Duodenal mucosa (tissue), 2 donors: ENCODE measurements at regions not wholly inside any gene's neighbourhood (a gene's known extent, or its start where the extent isn't known, plus 50 kb on each side); places are given as distances from the start of the nearest gene placed in this dataset.
A peak's percentile ranks its signal among the peaks of the same experiment; 100 is the strongest.

Source experiments
- H3K27ac ChIP-seq: one replicate; pipeline ENCODE4 v1.7.0; 2013; ENCODE audit warnings: low read depth, low read length
- H3K27me3 ChIP-seq, 2 donors: one replicate each; pipeline ENCODE4 v1.7.0; 2013; ENCODE audit warnings: low read length in 2 of 2, control low read depth in 1 of 2; ENCODE audit not compliant: insufficient read depth in 2 of 2, control insufficient read depth in 1 of 2
- H3K36me3 ChIP-seq, 2 donors: one replicate each; pipeline ENCODE4 v1.7.0; 2013; ENCODE audit warnings: low read length in 2 of 2, control low read depth in 1 of 2; ENCODE audit not compliant: insufficient read depth in 2 of 2, control insufficient read depth in 1 of 2
- H3K4me1 ChIP-seq, 2 donors: one replicate each; pipeline ENCODE4 v1.7.0; 2013; ENCODE audit warnings: low read length in 2 of 2, control low read depth in 1 of 2; ENCODE audit not compliant: insufficient read depth in 2 of 2, control insufficient read depth in 1 of 2
- H3K4me3 ChIP-seq, 2 donors: one replicate each; pipeline ENCODE4 v1.7.0; 2013; ENCODE audit warnings: low read length in 2 of 2, low read depth in 1 of 2
- H3K9ac ChIP-seq, 2 donors: one replicate each; pipeline ENCODE4 v1.7.0; 2013; ENCODE audit warnings: low read length in 2 of 2, low read depth in 1 of 2
- H3K9me3 ChIP-seq, 2 donors: one replicate each; pipeline ENCODE4 v1.7.0; 2013; ENCODE audit warnings: low read length in 2 of 2, control low read depth in 1 of 2; ENCODE audit not compliant: control insufficient read depth in 1 of 2

DNA sequence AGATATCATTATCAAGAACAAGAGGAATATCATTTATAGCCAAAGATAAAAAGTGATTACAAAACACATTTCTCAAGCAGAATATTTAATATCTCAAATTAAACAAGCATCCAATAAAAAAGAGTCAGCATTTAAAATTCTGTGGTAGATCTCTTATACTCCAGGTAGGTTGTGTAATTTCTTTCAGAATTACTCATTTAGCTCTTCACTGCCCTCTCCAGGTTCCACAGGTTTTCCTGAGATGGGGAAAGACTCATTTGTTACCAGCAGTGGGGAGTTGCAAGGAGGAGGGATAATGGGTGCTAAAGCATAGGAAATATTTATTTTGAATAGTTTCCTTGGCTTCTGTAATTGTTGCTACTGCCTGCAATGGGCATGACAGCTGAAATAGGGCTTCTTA, 83.1 kb upstream of the RASGRP1 start:
- H3K4me1 ChIP-seq: peaks cover 7 to 9% of the 10 kb centered on the region in 2 donors
- no peaks in the 10 kb centered on the region for H3K27me3 ChIP-seq
- H3K9me3 ChIP-seq: no peaks in the 10 kb centered on the region
- no peak overlapping the region for H3K4me3 ChIP-seq
- H3K9ac ChIP-seq: no peak overlapping the region
- H3K27ac ChIP-seq: no peak overlapping the region
- H3K36me3 ChIP-seq: no peaks in the 10 kb centered on the region

DNA sequence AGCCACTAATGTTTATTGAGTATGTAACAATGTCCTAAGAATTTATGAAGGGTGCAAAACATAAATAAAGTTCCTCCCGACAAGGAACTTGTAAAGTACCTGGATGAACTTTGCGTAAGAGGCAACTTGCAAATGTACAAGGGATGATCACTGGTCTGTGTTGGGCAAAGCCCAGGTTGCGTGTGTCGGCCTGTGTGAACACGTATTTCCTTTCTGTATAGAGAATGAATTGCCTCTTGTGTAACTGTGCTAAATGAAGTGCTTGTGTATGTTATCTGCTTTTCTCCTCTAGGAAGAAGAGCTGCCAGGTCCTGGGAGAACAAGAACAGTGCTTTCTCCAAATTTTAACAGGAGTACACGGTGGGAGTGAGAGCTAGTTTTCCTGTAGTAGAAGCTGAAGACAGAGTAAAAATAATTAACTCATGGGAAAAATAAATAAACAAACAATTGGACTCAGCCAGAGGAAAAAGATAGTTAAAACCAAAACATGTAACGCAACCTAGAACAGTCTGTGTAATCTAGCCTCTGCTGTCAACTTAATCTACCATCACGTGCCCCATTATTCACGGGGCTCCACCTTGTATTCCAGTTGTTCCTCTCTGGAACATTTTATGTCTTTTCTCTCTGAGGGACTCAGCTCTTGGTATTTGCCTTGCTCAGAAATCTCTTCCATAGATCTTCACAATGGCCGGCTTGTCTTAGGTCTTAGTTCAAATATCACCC, 83.7 kb upstream of the RASGRP1 start:
- no peaks in the 10 kb centered on the region for H3K36me3 ChIP-seq
- no peak overlapping the region for H3K9ac ChIP-seq
- no peak overlapping the region for H3K27ac ChIP-seq
- no peak overlapping the region for H3K4me3 ChIP-seq
- no peaks in the 10 kb centered on the region for H3K27me3 ChIP-seq
- peaks cover 7 to 10% of the 10 kb centered on the region in 2 donors for H3K4me1 ChIP-seq
- H3K9me3 ChIP-seq: no peaks in the 10 kb centered on the region

DNA sequence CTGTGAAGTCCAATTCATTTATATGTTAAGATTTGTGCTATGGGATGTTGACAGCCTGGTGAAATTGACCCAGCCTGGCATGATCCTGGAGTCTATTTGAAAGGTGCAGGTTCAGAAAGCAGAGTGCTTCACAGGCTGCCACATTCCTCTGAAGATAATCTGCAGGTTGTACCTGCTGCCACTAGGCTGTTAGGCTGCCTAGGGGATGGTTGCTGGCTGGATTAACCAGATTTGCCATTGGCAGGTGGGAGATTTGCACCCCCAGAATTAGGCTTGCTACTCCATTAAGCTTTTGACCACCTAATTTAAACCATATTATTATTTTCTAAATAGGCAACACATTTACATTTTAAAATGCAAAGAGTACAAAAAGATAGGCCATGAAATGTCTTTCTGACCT, 85.8 kb upstream of the RASGRP1 start:
- Histone ChIP-seq H3K4me3 (no peak overlapping the region), H3K36me3 (no peaks in the 10 kb centered on the region), H3K27me3 (no peaks in the 10 kb centered on the region), H3K4me1 (peaks cover 7 to 10% of the 10 kb centered on the region in 2 donors), H3K27ac (no peak overlapping the region), H3K9ac (no peak overlapping the region), H3K9me3 (no peaks in the 10 kb centered on the region)

DNA sequence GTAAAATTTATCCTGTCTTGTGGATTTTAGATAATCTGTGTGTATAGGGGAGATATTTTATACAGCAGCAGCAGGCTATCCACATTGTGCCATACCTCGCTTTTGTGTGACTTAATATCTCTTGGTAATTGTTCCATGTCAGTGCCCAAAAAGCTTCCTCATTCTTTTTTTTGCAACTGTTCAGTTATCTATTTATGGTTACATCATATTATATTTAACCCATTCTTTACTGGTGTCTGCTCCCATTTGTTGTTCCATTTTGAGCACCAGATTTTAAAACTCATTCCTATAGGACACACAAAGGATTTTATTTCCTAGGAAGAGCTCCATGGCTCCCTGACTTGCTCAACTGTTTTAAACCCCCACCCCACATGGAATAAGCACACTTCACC, 86.3 kb upstream of the RASGRP1 start:
- H3K4me1 ChIP-seq: peaks cover 7 to 10% of the 10 kb centered on the region in 2 donors
- no peak overlapping the region for H3K4me3 ChIP-seq
- no peaks in the 10 kb centered on the region for H3K36me3 ChIP-seq
- H3K9ac ChIP-seq: no peak overlapping the region
- no peaks in the 10 kb centered on the region for H3K27me3 ChIP-seq
- no peaks in the 10 kb centered on the region for H3K9me3 ChIP-seq
- H3K27ac ChIP-seq: no peak overlapping the region

DNA sequence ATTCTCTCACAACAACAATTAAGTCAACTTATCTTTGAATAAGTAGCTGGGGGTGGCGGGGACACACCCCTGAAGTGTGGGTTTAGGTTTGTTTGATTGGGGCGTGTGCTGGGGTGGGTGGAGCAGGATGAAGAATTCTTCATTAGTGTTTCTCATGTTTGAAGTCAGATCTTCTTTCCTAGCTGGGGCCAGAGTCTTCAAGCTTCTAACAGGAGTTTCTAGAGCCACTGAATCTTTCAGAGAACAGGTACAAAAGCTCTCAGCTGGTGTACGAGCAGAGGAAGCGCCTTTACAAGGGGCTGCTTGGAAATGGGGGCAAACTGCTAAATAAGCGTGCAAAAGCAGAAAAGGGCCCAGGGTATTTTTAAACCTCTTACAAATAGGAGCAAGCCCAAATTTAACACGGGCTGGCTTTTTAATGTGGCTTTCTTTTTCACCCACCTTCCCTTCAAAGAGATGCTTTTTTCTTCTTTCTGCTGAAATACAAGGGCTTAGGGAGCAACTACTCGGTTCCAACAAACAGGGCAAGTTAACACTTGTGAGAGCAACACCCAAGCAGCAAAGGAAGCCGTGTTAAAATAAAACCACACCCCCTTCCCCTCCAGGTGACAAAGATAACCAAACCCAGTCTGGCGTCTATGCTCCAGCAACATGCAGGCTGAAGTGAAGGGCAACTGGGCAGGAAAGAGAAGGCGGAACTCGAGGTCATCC, 86.9 kb upstream of the RASGRP1 start:
- Histone ChIP-seq H3K9me3 (no peaks in the 10 kb centered on the region), H3K4me3 (peak overlapping the region in 1 of 2 donors; percentile 1), H3K27ac (no peak overlapping the region), H3K9ac (no peak overlapping the region), H3K36me3 (no peaks in the 10 kb centered on the region), H3K4me1 (peaks cover 7 to 10% of the 10 kb centered on the region in 2 donors), H3K27me3 (no peaks in the 10 kb centered on the region)

DNA sequence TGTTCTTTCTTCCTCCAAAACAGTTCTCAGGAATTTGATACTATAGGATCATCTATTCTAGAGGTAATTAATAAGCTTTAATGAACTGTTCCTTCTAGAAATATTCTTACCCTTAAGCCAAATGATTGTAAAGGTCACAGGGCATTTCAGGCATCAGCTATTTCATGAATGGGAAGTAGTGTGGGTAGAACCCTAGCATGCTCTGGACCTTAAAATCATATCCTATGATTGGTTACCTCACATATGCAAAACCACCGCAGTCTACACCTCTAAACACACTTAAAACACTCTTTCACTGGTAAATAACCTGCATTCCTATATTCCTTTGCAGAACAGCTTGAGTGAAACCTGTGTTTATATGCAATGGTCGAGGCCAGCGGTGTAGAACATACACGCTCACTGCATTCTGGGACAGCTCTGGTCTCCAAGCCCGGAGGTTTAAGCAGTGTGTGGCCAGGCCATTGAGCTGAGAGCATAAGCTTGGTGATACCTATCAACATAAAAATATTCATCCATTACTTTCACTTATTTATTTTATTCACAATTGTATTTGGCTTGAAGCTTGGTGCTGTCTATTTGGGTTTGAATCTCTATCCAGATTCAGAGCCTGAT, 87.7 kb upstream of the RASGRP1 start:
- Histone ChIP-seq H3K9me3 (no peaks in the 10 kb centered on the region), H3K9ac (no peak overlapping the region), H3K4me1 (peaks cover 7 to 10% of the 10 kb centered on the region in 2 donors), H3K27me3 (no peaks in the 10 kb centered on the region), H3K36me3 (no peaks in the 10 kb centered on the region), H3K27ac (no peak overlapping the region), H3K4me3 (peak overlapping the region in 1 of 2 donors; percentile 1)

DNA sequence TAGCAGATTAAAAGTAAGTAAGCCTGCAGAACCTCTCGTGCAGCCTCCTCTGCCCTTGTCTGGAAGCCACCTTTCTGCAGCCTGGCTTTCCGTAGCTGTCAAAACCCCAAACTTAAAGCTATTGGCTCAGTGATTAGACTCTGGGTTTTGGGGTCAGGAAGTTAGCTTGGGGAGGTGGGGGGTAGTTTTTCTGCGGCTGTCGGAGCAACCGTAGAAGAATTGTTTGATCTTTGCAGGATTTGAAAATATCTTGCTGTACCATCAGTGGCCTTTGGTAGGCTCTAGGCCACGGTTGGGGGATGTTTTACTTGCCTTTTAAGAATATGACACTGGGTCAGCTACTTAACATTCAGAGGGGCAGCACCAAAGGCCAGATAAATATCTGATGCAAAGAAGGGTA, 88.4 kb upstream of the RASGRP1 start:
- no peaks in the 10 kb centered on the region for H3K9me3 ChIP-seq
- no peak overlapping the region for H3K4me3 ChIP-seq
- no peak overlapping the region for H3K9ac ChIP-seq
- H3K27me3 ChIP-seq: no peaks in the 10 kb centered on the region
- H3K4me1 ChIP-seq: peaks cover 7 to 10% of the 10 kb centered on the region in 2 donors
- H3K36me3 ChIP-seq: no peaks in the 10 kb centered on the region
- H3K27ac ChIP-seq: no peak overlapping the region

DNA sequence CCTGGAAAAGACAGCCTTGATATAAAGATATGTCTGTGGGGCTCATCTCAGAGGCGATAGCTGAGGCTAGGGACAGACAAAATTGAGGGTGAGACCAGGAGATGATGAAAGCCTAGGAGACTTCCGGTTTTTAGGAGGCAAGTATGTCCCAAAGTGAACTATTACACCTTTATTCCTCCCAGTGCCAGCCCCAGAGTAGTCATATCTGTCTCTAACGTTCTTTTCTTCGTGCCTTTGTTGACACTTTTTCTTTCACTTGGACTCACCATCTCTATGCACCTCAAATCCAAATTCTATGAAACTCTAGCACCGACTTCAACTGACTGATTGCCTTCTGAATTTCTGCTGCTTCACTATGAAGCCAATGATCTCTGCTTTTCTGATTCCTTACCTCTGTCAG, 93.8 kb upstream of the RASGRP1 start:
- no peaks in the 10 kb centered on the region for H3K9me3 ChIP-seq
- H3K27ac ChIP-seq: no peak overlapping the region
- no peaks in the 10 kb centered on the region for H3K4me1 ChIP-seq

DNA sequence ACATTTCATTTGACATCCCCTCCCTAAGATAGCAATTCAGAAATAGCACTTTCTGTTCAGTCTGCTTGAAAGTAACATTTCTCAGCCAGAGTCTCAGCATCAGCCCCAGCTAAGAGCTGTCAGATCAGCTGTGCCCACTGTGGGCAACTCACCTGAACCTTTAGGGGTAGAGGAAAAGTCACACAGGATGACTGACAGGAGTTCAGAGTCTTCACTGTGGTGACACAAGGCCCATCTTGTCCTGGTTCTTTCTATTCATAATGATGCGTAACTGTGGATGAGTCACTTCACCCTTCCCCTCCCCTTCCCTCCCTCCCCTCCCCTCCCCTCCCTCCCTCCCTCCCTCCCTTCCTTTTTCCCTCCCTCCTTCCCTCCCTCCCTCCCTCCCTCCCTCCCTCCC, 96.1 kb upstream of the RASGRP1 start:
- Histone ChIP-seq H3K9ac (no peak overlapping the region), H3K27ac (no peak overlapping the region), H3K27me3 (no peaks in the 10 kb centered on the region)

More for the DNA sequence above, 93.8 kb upstream of the RASGRP1 start:
- no peak overlapping the region for H3K9ac ChIP-seq
- H3K27me3 ChIP-seq: no peaks in the 10 kb centered on the region
- no peaks in the 10 kb centered on the region for H3K36me3 ChIP-seq
- H3K4me3 ChIP-seq: no peak overlapping the region

DNA sequence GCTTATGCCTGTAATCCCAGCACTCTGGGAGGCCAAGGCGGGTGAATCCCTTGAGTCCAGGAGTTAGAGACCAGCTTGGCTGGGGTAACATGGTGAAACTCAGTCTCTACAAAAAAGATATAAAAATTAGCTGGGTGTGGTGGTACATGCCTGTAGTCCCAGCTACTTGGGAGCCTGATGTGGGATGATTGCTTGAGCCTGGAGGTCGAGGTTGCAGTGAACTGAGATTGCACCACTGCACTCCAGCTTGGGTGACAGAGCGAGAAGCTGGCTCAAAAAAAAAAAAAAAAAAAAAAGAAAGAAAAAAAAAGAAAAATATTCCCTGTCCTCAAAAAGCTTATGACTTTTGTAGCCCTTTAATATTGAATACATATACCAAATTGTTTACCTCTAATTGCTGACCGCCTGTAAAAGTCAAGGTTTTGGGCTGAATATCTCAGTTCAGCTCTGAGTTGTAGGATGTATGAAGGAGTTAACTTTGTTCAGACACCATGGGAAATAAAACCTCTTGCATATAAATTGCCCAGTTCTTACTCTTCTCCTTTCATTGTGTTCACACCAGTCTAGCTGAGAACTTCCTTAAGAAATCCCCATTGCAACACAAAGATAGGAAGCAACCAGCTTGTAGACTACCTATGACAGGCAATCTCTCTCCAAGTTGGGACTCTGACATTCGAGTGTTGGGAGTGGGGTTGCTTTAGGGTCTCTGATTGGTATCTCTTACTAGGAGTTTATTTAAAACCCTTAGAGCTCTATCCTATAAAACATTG, 97.6 kb upstream of the RASGRP1 start:
- no peak overlapping the region for H3K27ac ChIP-seq
- H3K4me3 ChIP-seq: no peak overlapping the region
- H3K4me1 ChIP-seq: no peaks in the 10 kb centered on the region
- H3K27me3 ChIP-seq: no peaks in the 10 kb centered on the region
- H3K36me3 ChIP-seq: no peaks in the 10 kb centered on the region
- no peak overlapping the region for H3K9ac ChIP-seq
- H3K9me3 ChIP-seq: no peaks in the 10 kb centered on the region

More for the DNA sequence above, 96.1 kb upstream of the RASGRP1 start:
- no peaks in the 10 kb centered on the region for H3K36me3 ChIP-seq
- no peaks in the 10 kb centered on the region for H3K4me1 ChIP-seq
- no peaks in the 10 kb centered on the region for H3K9me3 ChIP-seq
- no peak overlapping the region for H3K4me3 ChIP-seq
